Endothelial cell of umbilical vein (primary cell): ENCODE measurements at regions not wholly inside any gene's neighbourhood (a gene's known extent, or its start where the extent isn't known, plus 50 kb on each side); places are given as distances from the start of the nearest gene placed in this dataset.

Experiments
- CTCF ChIP-seq, 2 donors: IDR thresholded peaks; 1 replicate in 1 of 2; 2 replicates in 1 of 2; pipeline ENCODE4 v1.5.1; 2011; ENCODE audit warnings: low read length in 2 of 2, mild to moderate bottlenecking in 2 of 2, moderate library complexity in 2 of 2, control low read depth in 1 of 2, inconsistent platforms in 1 of 2, low read depth in 1 of 2; ENCODE audit not compliant: insufficient read depth in 1 of 2; ENCODE audit errors: extremely low read depth in 1 of 2
- EZH2 ChIP-seq: IDR thresholded peaks from 2 replicates; pipeline ENCODE4 v1.6.1; 2012; ENCODE audit warnings: borderline replicate concordance, low read depth, mild to moderate bottlenecking, moderate library complexity, low read length, inconsistent platforms; ENCODE audit not compliant: severe bottlenecking
- JUN ChIP-seq: IDR thresholded peaks from 2 replicates; pipeline ENCODE4 v1.6.1; 2011; ENCODE audit warnings: borderline replicate concordance, low read depth; ENCODE audit not compliant: insufficient read length, insufficient read depth
- MYC ChIP-seq: IDR thresholded peaks from one replicate; pipeline ENCODE4 v1.6.1; 2011; ENCODE audit warnings: mild to moderate bottlenecking, low read depth, low read length
- POLR2A ChIP-seq: IDR thresholded peaks from 2 replicates; pipeline ENCODE4 v1.6.1; 2012; ENCODE audit warnings: low read depth, mild to moderate bottlenecking, control low read depth, low read length
- POLR2AphosphoS5 ChIP-seq: IDR thresholded peaks from 2 replicates; pipeline ENCODE4 v1.6.1; 2012; ENCODE audit warnings: low read depth, mild to moderate bottlenecking, control low read depth, low read length, moderate library complexity; ENCODE audit not compliant: insufficient read depth

- TF ChIP-seq CTCF (IDR thresholded peaks at IDR 0.05; ENCODE audit: extremely low read depth in 1 of 2, insufficient read depth in 1 of 2, low read depth in 1 of 2, low read length in 2 of 2) = no peak
- no peak for TF ChIP-seq POLR2A
- TF ChIP-seq POLR2AphosphoS5 = no peak
- no peak for TF ChIP-seq MYC
- no peak for TF ChIP-seq EZH2
- TF ChIP-seq JUN = no peak
Measured at GRCh38 chr1:219778793-219779369, 149.5 kb downstream of the SLC30A10 start.
